ENCODE measurements at regions not wholly inside any gene's neighbourhood (a gene's known extent, or its start where the extent isn't known, plus 50 kb on each side); places are given as distances from the start of the nearest gene placed in this dataset.

DNA sequence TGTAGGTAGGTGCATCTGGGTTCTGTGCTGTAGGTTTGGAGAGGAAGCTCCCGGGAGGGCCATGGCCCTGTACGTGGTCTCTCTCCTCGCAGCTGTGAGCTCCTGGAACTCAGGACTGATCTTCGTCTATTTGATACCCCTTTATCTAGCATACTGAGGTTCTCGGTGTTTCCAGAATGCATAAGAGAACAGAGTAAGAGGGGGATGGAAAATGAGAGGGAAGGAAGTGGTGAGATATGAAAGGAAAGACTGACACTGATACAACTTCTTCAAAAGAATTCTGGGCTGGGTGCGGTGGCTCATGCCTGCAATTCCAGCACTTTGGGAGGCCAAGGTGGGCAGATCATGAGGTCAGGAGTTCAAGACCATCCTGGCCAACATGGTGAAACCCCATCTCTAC is 90.7 kb downstream of the CHRD start:
- intact Hi-C loops (cut with micrococcal nuclease; ENCODE audit: unreplicated experiment): no loop called here
- Histone ChIP-seq H4K20me1 (ENCODE audit: control insufficient read depth, insufficient read depth) (no peaks in the 10 kb centered on the region), H3K9ac (ENCODE audit: control insufficient read depth, insufficient read depth, low read length) (no peak overlapping the region), H3K4me3 (no peak overlapping the region), H3K4me1 (ENCODE audit: control insufficient read depth, insufficient read depth, low read length) (no peaks in the 10 kb centered on the region), H3K27me3 (replicated peaks in 1 of 2; ENCODE audit: control insufficient read depth in 2 of 2, insufficient read depth in 2 of 2, low read length in 1 of 2) (peaks cover 3 to 8% of the 10 kb centered on the region in 2 experiments; a peak in 3 of 4 replicates), H2AFZ (ENCODE audit: control insufficient read depth, low read depth, low read length) (no peak overlapping the region), H3K79me2 (ENCODE audit: control insufficient read depth, insufficient read depth, low read length) (no peaks in the 10 kb centered on the region), H3K4me2 (ENCODE audit: control insufficient read depth, insufficient read depth) (no peak overlapping the region), H3K9me3 (replicated peaks; ENCODE audit: control insufficient read depth, insufficient read depth, low read length) (no peaks in the 10 kb centered on the region; the same call in 1 of the 3 replicates), H3K27ac (ENCODE audit: control insufficient read depth, insufficient read depth) (no peak overlapping the region), H3K36me3 (ENCODE audit: control insufficient read depth in 2 of 2, insufficient read depth in 2 of 2, low read length in 1 of 2) (no peaks in the 10 kb centered on the region)
- no peak for DNase-seq (ENCODE audit: low read depth, low spot score)
- in situ Hi-C loops (cut with MboI): no loop called here
- no peak for TF ChIP-seq SRF (IDR thresholded peaks at IDR 0.05; ENCODE audit: low read depth in 2 of 2, low read length in 2 of 2)
- no peak for TF ChIP-seq NFYA (IDR thresholded peaks at IDR 0.05; ENCODE audit: borderline replicate concordance, low read depth, low read length)
- TF ChIP-seq SUPT20H (IDR thresholded peaks at IDR 0.05; ENCODE audit: borderline replicate concordance, control insufficient read depth, low read depth, low read length): no peak
- TF ChIP-seq, protein P1, sequence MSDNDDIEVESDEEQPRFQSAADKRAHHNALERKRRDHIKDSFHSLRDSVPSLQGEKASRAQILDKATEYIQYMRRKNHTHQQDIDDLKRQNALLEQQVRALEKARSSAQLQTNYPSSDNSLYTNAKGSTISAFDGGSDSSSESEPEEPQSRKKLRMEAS (IDR thresholded peaks at IDR 0.05; ENCODE audit: low read depth, low read length): no peak
- no peak for TF ChIP-seq RCOR1 (conservative IDR thresholded peaks at IDR 0.05; ENCODE audit: low read depth, low read length)
- TF ChIP-seq NFYB (IDR thresholded peaks at IDR 0.05; ENCODE audit: insufficient read depth, low read depth, low read length): no peak
- no peak for TF ChIP-seq ATF7 (IDR thresholded peaks at IDR 0.05; ENCODE audit: low read depth)
- TF ChIP-seq PML (IDR thresholded peaks at IDR 0.05; ENCODE audit: low read length): no peak
- FAIRE-seq: no peak
- ATAC-seq: no peak
- ChIA-PET SMC1A (ENCODE audit: uncharacterized antibody, unreplicated experiment) (no interaction called here), CTCF (interaction anchor here (1.1 to 1.4 kb wide), 3 partner anchors 49 to 99 kb away, joined by 3 to 5 read pairs (median 4); no protein-coding TSS in a partner anchor), RAD21 (ENCODE audit: unreplicated experiment) (interaction anchor here (1.2 kb wide), 1 partner anchor 43 kb away, joined by 4 read pairs; no protein-coding TSS in a partner anchor), POLR2A (no interaction called here)
- 45% methylated on average over 6 of the region's 6 CpGs for WGBS (ENCODE audit: insufficient coverage, insufficient replicate concordance, low lambda C conversion rate, missing lambda C conversion rate)
- no TSS peak for BruUV-seq (replicated peaks)

DNA sequence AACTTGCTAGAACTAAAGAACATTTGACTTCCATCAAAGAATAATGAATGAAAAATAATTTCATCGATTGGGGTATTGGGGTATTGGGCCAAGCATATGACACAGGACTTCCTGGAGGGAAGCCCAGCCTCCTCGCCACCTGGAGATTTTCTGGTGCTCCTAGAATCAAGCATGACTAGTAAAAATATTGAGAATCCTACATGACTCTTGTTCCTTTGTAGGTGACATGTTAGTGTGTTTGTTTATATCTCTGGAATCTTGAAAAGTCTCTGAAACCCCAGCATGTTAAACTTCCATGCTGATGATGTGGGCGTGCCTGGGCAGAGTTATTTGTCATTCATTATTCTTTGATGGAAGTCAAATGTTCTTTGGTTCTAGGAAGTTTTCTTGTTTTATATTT is 90.1 kb upstream of the EPHB3 start:
- H3K4me1 ChIP-seq (ENCODE audit: control insufficient read depth, insufficient read depth, low read length): no peaks in the 10 kb centered on the region
- POLR2A ChIA-PET: no interaction called here
- H2AFZ ChIP-seq (ENCODE audit: control insufficient read depth, low read depth, low read length): no peak overlapping the region
- H3K36me3 ChIP-seq (ENCODE audit: control insufficient read depth in 2 of 2, insufficient read depth in 2 of 2, low read length in 1 of 2): no peaks in the 10 kb centered on the region
- no peak overlapping the region for H3K9ac ChIP-seq (ENCODE audit: control insufficient read depth, insufficient read depth, low read length)
- H3K79me2 ChIP-seq (ENCODE audit: control insufficient read depth, insufficient read depth, low read length): no peaks in the 10 kb centered on the region
- H3K4me2 ChIP-seq (ENCODE audit: control insufficient read depth, insufficient read depth): no peak overlapping the region
- H3K27ac ChIP-seq (ENCODE audit: control insufficient read depth, insufficient read depth): no peak overlapping the region
- 46% methylated on average over 3 of the region's 3 CpGs for WGBS (ENCODE audit: insufficient coverage, insufficient replicate concordance, low lambda C conversion rate, missing lambda C conversion rate)
- in situ Hi-C loops (cut with MboI) (no loop called here), intact Hi-C loops (cut with micrococcal nuclease; ENCODE audit: unreplicated experiment) (no loop called here)
- no peaks in the 10 kb centered on the region; the same call in 1 of the 3 replicates for H3K9me3 ChIP-seq (replicated peaks; ENCODE audit: control insufficient read depth, insufficient read depth, low read length)
- no peaks in the 10 kb centered on the region for H4K20me1 ChIP-seq (ENCODE audit: control insufficient read depth, insufficient read depth)
- CTCF ChIA-PET: interaction anchor here (0.9 to 1.1 kb wide), 3 partner anchors 41 to 100 kb away, joined by 3 to 5 read pairs (median 4); no protein-coding TSS in a partner anchor
- SMC1A ChIA-PET (ENCODE audit: uncharacterized antibody, unreplicated experiment): interaction anchor here (0.8 kb wide), 1 partner anchor 34 kb away, joined by 3 read pairs; no protein-coding TSS in a partner anchor
- no peak overlapping the region for H3K4me3 ChIP-seq
- no peak for TF ChIP-seq EGR1 (IDR thresholded peaks at IDR 0.05; ENCODE audit: borderline replicate concordance in 1 of 2, low read depth in 2 of 2, low read length in 2 of 2)
- TF ChIP-seq JUND (IDR thresholded peaks at IDR 0.05; ENCODE audit: low read depth, low read length): no peak
- TF ChIP-seq CHD2 (IDR thresholded peaks at IDR 0.05; ENCODE audit: borderline replicate concordance, low read depth, low read length): no peak
- TF ChIP-seq SIX5 (IDR thresholded peaks at IDR 0.05; ENCODE audit: low read depth, low read length, severe bottlenecking): no peak
- TF ChIP-seq NRF1 (conservative IDR thresholded peaks at IDR 0.05; ENCODE audit: low read depth, low read length): no peak
- no peak for TF ChIP-seq MTA2 (IDR thresholded peaks at IDR 0.05; ENCODE audit: low read depth)
- TF ChIP-seq HDAC2 (IDR thresholded peaks at IDR 0.05): no peak
- TF ChIP-seq MTA3 (IDR thresholded peaks at IDR 0.05; ENCODE audit: borderline replicate concordance, low read length): no peak
- TF ChIP-seq ZNF274 (IDR thresholded peaks at IDR 0.05; ENCODE audit: insufficient read depth, insufficient read length): no peak
- TF ChIP-seq SMARCA5 (IDR thresholded peaks at IDR 0.05): no peak
- TF ChIP-seq RAD51 (IDR thresholded peaks at IDR 0.05): no peak
- TF ChIP-seq, protein P2, sequence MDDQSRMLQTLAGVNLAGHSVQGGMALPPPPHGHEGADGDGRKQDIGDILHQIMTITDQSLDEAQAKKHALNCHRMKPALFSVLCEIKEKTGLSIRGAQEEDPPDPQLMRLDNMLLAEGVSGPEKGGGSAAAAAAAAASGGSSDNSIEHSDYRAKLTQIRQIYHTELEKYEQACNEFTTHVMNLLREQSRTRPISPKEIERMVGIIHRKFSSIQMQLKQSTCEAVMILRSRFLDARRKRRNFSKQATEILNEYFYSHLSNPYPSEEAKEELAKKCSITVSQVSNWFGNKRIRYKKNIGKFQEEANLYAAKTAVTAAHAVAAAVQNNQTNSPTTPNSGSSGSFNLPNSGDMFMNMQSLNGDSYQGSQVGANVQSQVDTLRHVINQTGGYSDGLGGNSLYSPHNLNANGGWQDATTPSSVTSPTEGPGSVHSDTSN (IDR thresholded peaks at IDR 0.05; ENCODE audit: insufficient replicate concordance, low read depth, low read length): no peak
- peak; percentile 27 for FAIRE-seq
- ATAC-seq: no peak
- peaks cover 0 to 8% of the 10 kb centered on the region in 2 experiments; a peak in 3 of 4 replicates for H3K27me3 ChIP-seq (replicated peaks in 1 of 2; ENCODE audit: control insufficient read depth in 2 of 2, insufficient read depth in 2 of 2, low read length in 1 of 2)
- BruUV-seq (replicated peaks): no TSS peak
- RAD21 ChIA-PET (ENCODE audit: unreplicated experiment): no interaction called here
- no peak for DNase-seq (ENCODE audit: low read depth, low spot score)
